Coronary artery (tissue), 2 donors: ENCODE measurements at regions not wholly inside any gene's neighbourhood (a gene's known extent, or its start where the extent isn't known, plus 50 kb on each side); places are given as distances from the start of the nearest gene placed in this dataset.
"Not testable (repeated sequence)": the region's sequence is repeated elsewhere in the genome, so short reads cannot be mapped to it uniquely, and the experiment has no call there.

Source experiments
- DNase-seq: peaks from one replicate; pipeline ENCODE4 v3.0.0-alpha.2; 2017; ENCODE audit warnings: low spot score
- H3K27ac ChIP-seq, 2 donors: fragments of 200-600 bp; sonication (generic); one replicate each; pipeline ENCODE4 v1.5.1; 2016 to 2019
- H3K4me3 ChIP-seq: fragments of 200-600 bp; sonication (generic); 2 replicates; pipeline ENCODE4 v1.5.1; 2016; ENCODE audit warnings: mild to moderate bottlenecking, moderate library complexity
- TF ChIP-seq, protein P1 (sequence below): fragments of 200-600 bp; sonication (generic); IDR thresholded peaks from one replicate; pipeline ENCODE4 v1.5.1; 2019; ENCODE audit warnings: antibody characterized with exemption

DNA sequence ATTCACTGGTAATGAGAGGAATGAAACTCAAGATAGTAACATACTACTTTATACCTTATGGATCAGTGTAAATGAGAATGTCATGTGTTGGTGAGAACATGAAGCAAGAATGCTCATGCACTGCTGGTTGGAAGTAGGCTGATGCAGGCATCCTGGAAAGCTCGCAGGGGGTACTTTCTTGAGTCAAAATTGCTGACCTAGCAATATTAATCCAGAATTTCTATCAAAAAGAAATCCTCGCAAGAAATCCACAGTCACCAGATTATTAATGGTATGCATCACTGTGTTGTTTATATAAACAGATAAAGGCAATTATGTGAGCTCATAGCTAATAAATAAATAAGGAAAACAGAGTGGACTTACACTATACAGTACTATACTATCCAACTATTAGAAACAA, 713.7 kb upstream of the PKDCC start:
- TF ChIP-seq, protein P1, sequence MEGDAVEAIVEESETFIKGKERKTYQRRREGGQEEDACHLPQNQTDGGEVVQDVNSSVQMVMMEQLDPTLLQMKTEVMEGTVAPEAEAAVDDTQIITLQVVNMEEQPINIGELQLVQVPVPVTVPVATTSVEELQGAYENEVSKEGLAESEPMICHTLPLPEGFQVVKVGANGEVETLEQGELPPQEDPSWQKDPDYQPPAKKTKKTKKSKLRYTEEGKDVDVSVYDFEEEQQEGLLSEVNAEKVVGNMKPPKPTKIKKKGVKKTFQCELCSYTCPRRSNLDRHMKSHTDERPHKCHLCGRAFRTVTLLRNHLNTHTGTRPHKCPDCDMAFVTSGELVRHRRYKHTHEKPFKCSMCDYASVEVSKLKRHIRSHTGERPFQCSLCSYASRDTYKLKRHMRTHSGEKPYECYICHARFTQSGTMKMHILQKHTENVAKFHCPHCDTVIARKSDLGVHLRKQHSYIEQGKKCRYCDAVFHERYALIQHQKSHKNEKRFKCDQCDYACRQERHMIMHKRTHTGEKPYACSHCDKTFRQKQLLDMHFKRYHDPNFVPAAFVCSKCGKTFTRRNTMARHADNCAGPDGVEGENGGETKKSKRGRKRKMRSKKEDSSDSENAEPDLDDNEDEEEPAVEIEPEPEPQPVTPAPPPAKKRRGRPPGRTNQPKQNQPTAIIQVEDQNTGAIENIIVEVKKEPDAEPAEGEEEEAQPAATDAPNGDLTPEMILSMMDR, result no peak

DNA sequence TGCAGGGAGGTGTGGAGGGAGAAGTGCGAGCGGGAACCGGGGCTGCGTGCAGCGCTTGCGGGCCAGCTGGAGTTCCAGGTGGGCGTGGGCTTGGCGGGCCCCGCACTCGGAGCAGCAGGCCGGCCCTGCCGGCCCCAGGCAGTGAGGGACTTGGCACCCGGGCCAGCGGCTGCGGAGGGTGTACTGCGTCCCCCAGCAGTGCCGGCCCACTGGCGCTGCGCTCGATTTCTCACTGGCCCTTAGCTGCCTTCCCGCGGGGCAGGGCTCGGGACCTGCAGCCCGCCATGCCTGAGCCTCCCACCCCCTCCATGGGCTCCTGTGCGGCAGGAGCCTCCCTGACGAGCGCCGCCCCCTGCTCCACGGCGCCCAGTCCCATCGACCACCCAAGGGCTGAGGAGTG, 712.2 kb upstream of the PKDCC start:
- H3K27ac ChIP-seq, DNase-seq, H3K4me3 ChIP-seq: not testable (repeated sequence)

More for the DNA sequence above, 713.7 kb upstream of the PKDCC start:
- H3K27ac ChIP-seq, result no peak overlapping the region
- H3K4me3 ChIP-seq, result no peak overlapping the region
- DNase-seq, result no peak

DNA sequence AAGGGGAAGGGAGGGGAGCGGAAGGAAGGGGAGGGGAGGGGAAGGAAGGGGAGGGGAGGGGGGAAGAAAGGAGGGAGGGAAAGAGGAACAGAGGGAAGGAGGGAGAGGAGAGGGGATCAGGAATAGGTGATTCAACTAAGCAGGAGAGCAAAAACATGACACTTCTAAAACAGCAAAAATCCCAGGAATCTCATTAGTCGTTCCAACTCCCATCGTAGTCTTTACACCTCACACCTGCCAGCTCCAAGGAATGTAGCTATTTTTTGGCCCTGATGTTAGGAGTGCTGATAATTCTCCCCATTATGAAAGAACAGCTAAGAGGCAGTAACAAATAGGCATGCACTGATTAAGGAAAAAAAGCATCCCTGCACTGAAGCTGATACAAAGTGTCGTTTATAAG, 709.9 kb upstream of the PKDCC start:
- Histone ChIP-seq H3K4me3 (no peak overlapping the region), H3K27ac (no peak overlapping the region)
- DNase-seq, result no peak
- TF ChIP-seq, protein P1, result no peak

DNA sequence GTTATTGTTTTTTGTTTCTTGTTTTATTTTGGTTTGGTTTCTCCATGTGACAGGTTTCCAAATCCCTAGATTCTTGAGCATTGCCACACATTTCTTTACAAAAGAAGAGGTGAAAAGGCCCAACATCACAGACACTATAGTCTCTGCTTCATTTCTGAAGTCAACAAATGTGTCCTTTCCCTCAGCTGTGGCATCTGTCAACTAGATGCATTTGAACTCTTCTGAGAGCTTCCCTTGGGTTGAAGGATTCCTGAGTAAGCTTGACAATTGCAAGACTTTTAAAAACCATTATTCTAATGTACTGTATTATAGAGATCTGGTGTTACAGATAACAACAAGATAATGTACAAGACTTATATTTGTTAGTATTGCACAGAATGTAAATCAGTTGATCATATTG, 703.3 kb upstream of the PKDCC start:
- Histone ChIP-seq H3K4me3 (no peak overlapping the region), H3K27ac (no peak overlapping the region)
- TF ChIP-seq, protein P1, result no peak
- no peak for DNase-seq

DNA sequence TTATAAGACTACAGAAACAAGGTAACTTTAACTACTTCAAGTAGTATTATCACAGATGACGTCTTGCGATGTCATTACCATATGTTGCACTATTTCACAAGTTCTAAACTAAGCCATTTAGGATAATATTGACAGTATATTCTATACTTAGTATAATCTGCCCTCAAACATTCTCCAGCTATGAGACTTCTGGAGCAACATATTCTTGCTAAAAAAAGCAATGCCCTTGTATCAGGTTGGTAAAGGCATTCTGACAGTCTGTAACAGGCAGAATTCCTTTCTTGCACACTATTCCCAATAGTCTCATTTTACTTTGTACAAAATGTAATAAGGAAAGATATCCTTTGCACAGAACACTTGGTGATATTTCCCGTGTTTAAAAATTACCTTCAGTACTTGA, 694.8 kb upstream of the PKDCC start:
- Histone ChIP-seq H3K4me3 (no peak overlapping the region), H3K27ac (no peak overlapping the region)
- TF ChIP-seq, protein P1, result no peak
- no peak for DNase-seq

DNA sequence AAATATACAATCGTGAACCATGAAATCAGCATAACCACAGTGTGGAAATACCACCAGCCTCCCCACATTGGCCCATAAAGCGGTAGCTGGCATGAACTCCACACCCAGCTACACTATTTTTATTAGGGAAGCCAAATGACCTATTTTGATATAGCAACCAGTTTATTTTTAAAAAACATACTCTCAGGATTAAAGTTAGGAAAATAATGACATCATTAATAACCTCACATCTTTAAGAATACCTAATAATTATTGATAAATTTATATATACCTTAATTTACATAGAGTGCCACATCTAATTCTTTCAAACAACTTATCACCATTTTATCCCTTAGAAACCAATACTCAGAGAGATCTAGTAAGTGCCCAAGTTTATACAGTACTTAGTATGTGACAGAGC, 692.0 kb upstream of the PKDCC start:
- TF ChIP-seq, protein P1, result no peak
- Histone ChIP-seq H3K4me3 (no peak overlapping the region), H3K27ac (no peak overlapping the region)
- no peak for DNase-seq

DNA sequence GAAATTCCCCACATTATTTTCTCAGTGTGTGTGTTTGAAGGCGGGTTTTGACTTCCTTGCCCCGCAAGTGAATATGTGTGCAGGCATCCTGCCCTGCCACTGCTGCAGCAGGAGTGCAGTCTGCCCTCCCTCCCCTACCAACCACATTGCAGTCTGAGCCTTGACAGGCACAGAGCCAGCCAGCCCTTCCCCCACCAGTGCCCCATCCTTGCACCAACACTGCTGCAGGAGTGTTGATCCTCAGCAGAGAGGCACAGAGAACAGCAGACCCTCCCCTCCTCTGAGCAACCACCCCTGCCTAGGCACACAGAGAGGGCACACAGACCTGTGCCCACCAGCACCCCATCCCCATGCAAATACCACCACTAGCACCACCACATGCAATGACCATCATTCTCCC, 683.0 kb upstream of the PKDCC start:
- H3K4me3 ChIP-seq, result no peak overlapping the region
- no peak for DNase-seq
- H3K27ac ChIP-seq, result no peak overlapping the region
- TF ChIP-seq, protein P1, result no peak

DNA sequence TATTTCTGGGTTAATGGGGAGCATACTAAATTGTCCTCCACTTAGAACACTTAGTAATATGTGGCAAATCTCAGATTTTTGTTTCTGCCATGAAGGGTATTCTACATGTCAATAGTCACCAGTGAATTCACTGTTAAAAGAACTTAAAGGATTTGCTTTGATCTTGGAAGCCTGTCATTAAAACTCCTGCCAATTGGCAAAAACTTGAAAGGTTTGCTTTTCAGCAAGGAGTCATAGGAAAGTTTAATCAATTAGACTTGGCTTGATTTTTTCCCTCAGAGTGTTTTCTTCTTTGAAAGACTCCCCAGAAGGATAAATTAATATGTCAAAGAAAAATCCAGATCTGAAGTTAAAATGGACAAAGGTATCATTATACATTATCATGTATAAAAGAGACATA, 671.9 kb upstream of the PKDCC start:
- TF ChIP-seq, protein P1, result no peak
- Histone ChIP-seq H3K4me3 (no peak overlapping the region), H3K27ac (no peak overlapping the region)
- DNase-seq, result no peak
